NB4 (cell line): ENCODE measurements at regions not wholly inside any gene's neighbourhood (a gene's known extent, or its start where the extent isn't known, plus 50 kb on each side); places are given as distances from the start of the nearest gene placed in this dataset.

Source experiments
- DNase-seq: peaks from one replicate; pipeline ENCODE4 v3.0.0; 2010; ENCODE audit warnings: low read depth
- H3K4me3 ChIP-seq: one replicate; pipeline ENCODE4 v1.5.1; 2011; ENCODE audit warnings: mild to moderate bottlenecking, low read depth, low read length, moderate library complexity
- MYC ChIP-seq: IDR thresholded peaks from 2 replicates; pipeline ENCODE4 v1.6.1; 2011; ENCODE audit warnings: low read depth, low read length
- POLR2A ChIP-seq: IDR thresholded peaks from 2 replicates; pipeline ENCODE4 v1.6.1; 2011; ENCODE audit warnings: mild to moderate bottlenecking; ENCODE audit not compliant: insufficient read length; ENCODE audit errors: extremely low read depth
- TF ChIP-seq, protein P1 (sequence below): IDR thresholded peaks from one replicate; pipeline ENCODE4 v1.5.1; 2012; ENCODE audit warnings: low read depth, low read length
- TF ChIP-seq, protein P2 (sequence below): IDR thresholded peaks from 2 replicates; pipeline ENCODE4 v1.6.1; 2011; ENCODE audit warnings: low read depth, low read length

DNA sequence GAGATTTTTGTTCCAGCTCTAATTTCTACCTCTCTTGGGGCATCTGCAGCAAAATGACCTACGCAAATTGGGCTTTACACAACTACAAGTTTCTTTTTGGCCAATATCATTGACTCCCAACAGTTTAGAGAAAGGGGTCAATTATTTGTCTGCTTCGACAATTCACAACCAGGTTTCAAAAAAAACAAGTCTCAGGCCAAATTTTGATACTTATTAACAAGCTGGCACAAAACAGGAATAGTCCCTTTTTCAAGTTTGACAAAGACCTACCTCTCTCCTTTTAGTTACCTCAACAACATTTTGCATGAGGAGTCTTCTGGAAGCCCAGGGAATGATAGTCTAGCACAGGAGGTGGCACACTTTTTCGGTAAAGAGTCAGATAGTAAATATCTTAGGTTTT lies 97.9 kb upstream of the TSHZ2 start:
- TF ChIP-seq, protein P1, sequence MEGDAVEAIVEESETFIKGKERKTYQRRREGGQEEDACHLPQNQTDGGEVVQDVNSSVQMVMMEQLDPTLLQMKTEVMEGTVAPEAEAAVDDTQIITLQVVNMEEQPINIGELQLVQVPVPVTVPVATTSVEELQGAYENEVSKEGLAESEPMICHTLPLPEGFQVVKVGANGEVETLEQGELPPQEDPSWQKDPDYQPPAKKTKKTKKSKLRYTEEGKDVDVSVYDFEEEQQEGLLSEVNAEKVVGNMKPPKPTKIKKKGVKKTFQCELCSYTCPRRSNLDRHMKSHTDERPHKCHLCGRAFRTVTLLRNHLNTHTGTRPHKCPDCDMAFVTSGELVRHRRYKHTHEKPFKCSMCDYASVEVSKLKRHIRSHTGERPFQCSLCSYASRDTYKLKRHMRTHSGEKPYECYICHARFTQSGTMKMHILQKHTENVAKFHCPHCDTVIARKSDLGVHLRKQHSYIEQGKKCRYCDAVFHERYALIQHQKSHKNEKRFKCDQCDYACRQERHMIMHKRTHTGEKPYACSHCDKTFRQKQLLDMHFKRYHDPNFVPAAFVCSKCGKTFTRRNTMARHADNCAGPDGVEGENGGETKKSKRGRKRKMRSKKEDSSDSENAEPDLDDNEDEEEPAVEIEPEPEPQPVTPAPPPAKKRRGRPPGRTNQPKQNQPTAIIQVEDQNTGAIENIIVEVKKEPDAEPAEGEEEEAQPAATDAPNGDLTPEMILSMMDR = no peak
- TF ChIP-seq MYC (no peak), POLR2A (no peak)
- TF ChIP-seq, protein P2, sequence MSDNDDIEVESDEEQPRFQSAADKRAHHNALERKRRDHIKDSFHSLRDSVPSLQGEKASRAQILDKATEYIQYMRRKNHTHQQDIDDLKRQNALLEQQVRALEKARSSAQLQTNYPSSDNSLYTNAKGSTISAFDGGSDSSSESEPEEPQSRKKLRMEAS = no peak
- no peak for DNase-seq
- no peak overlapping the region for H3K4me3 ChIP-seq

DNA sequence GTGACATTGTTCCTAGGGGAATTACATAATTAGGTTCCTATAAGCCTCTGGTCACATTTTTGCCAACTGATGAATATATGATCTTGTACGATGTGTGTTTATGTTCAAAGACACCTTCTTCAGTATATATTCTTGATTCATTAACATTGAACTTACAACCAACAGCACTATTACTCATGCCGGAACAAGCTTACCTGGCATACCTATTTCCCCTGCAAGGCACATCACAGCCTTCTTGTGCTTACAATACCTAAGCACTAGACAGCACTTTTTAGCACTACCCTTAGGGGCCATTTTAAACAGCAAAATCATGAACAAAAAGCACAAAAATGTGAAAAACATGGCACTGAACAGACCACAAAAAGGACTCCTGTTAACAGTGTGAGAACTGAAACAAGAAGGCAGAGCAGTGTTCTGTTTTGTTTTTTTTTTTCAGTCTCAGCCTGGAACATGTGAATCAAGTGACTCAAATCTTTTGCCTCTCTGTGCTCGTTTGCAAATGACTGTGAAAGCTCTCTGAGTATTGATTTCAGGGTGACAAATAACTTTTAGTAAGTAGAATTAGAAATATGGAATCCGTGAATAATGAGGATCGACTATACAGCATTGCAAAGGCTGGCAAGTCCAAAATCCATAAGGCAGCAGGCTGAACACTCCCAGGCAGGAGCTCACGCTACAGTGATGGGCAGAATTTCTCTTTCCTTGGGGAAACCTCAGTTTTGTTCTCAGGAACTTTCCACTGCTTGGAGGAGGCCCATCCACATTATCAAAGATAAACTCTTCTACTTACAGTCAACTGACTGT lies 102.3 kb upstream of the TSHZ2 start:
- no peak overlapping the region for H3K4me3 ChIP-seq

DNA sequence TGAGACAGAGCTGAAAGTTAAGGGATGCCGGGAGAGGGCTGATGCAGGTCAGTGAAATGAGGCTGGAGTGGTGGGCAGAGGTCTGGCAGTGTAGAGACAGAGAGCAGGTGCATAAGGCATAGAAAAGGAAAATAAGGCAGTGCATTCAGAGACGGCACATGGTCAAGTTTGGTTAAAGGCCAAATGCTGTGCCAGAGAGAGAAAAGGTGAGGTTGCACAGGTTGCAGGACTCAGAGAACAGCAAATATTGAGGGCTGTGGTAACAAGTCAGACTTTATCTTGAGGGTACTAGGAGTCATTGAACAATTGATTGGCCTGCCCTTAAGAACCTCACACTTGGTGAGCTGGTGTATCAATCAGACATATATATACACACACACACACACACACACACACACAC lies 102.9 kb upstream of the TSHZ2 start:
- TF ChIP-seq POLR2A (no peak), MYC (no peak)
- TF ChIP-seq, protein P2 = no peak
- TF ChIP-seq, protein P1 = no peak
- DNase-seq = no peak
- H3K4me3 ChIP-seq = no peak overlapping the region

More for the DNA sequence above, 102.3 kb upstream of the TSHZ2 start:
- no peak for DNase-seq
- TF ChIP-seq, protein P2 = no peak
- TF ChIP-seq POLR2A (no peak), MYC (no peak)
- TF ChIP-seq, protein P1 = no peak

DNA sequence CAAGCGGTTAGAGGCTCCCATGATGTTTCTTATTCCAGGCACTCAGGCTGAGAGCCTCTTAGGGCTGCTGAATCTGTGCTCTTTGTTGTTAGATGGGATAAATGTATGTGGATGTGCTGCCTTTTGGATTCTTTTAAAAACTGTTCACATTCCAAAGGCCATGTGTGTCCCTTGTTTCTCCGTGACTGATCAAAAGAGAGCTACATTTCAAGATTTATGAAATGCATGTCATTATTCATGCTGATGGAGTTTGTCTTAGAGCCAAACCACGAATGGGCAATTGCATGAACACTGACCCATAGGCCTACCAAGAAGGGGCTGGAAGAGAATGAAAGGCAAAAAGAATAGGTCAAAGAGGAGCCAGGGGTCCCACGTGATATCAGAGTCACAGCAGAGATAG lies 104.9 kb upstream of the TSHZ2 start:
- DNase-seq = no peak
- TF ChIP-seq, protein P1 = no peak
- TF ChIP-seq POLR2A (no peak), MYC (no peak)
- TF ChIP-seq, protein P2 = no peak
- H3K4me3 ChIP-seq = no peak overlapping the region

DNA sequence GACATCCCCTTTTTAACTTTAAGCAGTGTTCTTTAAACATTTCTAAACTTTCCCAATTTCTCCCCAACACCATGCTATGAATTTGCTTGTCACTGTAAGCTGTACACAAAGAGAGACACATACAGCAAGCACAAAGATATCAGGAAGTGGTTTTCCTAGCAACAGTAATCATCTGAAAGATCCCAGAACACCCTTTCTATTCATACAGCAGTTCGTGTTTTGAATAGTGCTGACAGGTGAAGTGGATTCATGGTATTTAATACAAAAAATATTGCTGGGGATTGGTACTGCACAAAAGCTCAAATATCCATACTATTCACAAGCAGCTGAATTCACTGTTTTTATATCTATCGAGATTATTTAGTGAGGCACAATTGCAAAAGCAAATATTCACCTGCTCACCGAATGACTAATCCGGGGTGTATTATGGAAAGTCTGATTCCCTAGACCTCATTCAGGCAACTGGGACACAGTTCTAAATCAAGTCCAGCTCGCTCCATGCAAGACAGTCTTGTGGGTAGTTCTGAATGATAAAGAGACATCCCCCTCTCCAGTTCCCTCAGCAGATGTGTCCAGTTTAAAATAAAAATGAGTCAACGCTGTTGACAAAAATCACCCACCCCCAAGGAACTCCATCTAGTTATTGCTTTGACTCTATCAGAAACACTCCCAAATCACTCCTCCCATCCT lies 107.1 kb upstream of the TSHZ2 start:
- no peak overlapping the region for H3K4me3 ChIP-seq
- DNase-seq = no peak
- TF ChIP-seq, protein P2 = no peak
- TF ChIP-seq POLR2A = no peak
- TF ChIP-seq, protein P1 = no peak
- TF ChIP-seq MYC = no peak
